Gastroesophageal sphincter (tissue), 4 donors: ENCODE measurements at regions not wholly inside any gene's neighbourhood (a gene's known extent, or its start where the extent isn't known, plus 50 kb on each side); places are given as distances from the start of the nearest gene placed in this dataset.

Source experiments
- ATAC-seq: fragments of 150-250 bp; one replicate; pipeline ENCODE4 v1.9.1; 2016; ENCODE audit warnings: mild to moderate bottlenecking, moderate library complexity
- H3K27ac ChIP-seq, 4 donors: fragments of 200-600 bp; sonication (generic) in 3 of 4; 1 replicate in 3 of 4; 2 replicates in 1 of 4; pipeline ENCODE4 v1.5.1; 2016 to 2019
- H3K27me3 ChIP-seq: fragments of 200-600 bp; sonication (generic); one replicate; pipeline ENCODE4 v1.5.1; 2019
- H3K36me3 ChIP-seq, 2 donors: fragments of 200-600 bp; sonication (generic); one replicate each; pipeline ENCODE4 v1.5.1; 2019; ENCODE audit warnings: control low read depth in 1 of 2
- H3K4me1 ChIP-seq, 3 donors: fragments of 200-600 bp; sonication (generic); 1 replicate in 2 of 3; 2 replicates in 1 of 3; pipeline ENCODE4 v1.5.1; 2016 to 2019; ENCODE audit warnings: control low read depth in 2 of 3
- H3K4me3 ChIP-seq, 2 donors: fragments of 200-600 bp; sonication (generic); one replicate each; pipeline ENCODE4 v1.5.1; 2019; ENCODE audit warnings: mild to moderate bottlenecking in 1 of 2, moderate library complexity in 1 of 2
- H3K9me3 ChIP-seq, 3 donors: fragments of 200-600 bp; sonication (generic); one replicate each; pipeline ENCODE4 v1.5.1; 2017 to 2019; ENCODE audit warnings: control low read depth in 2 of 3
- EP300 ChIP-seq: sonication (generic); formaldehyde crosslinking; IDR thresholded peaks from one replicate; pipeline ENCODE4 v1.6.1; 2017; ENCODE audit warnings: antibody characterized with exemption, mild to moderate bottlenecking
- POLR2A ChIP-seq, 2 donors: fragments of 450-650 bp; IDR thresholded peaks; one replicate each; pipeline ENCODE4 v1.6.1; 2017; ENCODE audit warnings: antibody characterized with exemption in 2 of 2, mild to moderate bottlenecking in 2 of 2, moderate library complexity in 1 of 2
- POLR2AphosphoS5 ChIP-seq: sonication (generic); formaldehyde crosslinking; IDR thresholded peaks from one replicate; pipeline ENCODE4 v1.6.1; 2017; ENCODE audit warnings: antibody characterized with exemption
- WGBS, 2 donors: methylation state at CpG; one replicate each; pipeline ENCODE4 v1.1.5; 2018; ENCODE audit warnings: low coverage in 1 of 2; 5-methylcytosine and 5-hydroxymethylcytosine counted together
- TF ChIP-seq, protein P1 (sequence below), 4 experiments: fragments of 200-600 bp in 2 of 4; fragments of 450-650 bp in 2 of 4; sonication (generic) in 1 of 4; IDR thresholded peaks; one replicate each; pipeline ENCODE4 v1.5.1; 2017 to 2019; ENCODE audit warnings: antibody characterized with exemption in 4 of 4, mild to moderate bottlenecking in 2 of 4, moderate library complexity in 2 of 4

DNA sequence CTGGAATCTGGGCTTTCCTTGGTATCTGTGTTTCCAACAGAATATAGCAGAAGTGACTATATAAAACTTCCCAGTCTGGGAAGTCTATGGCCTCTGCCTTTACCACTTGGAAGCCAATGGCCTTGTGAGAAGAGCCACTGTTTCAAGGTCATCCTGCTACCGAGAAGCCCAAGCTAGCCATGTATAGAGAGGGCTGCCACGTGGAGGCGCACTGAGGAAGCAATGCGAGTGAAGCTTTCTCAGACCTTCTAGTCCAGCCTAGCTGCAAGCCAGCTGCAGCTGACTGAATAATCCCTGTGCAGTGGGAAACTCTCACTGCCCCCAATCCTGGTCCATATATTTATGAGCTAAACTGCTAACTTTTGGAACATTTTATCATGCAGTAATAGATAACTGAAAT, 661.8 kb upstream of the RIOK2 start:
- Histone ChIP-seq H3K4me1 (peaks cover 0 to 39% (median 0%) of the 10 kb centered on the region in 3 donors), H3K4me3 (no peak overlapping the region), H3K9me3 (no peaks in the 10 kb centered on the region), H3K36me3 (no peaks in the 10 kb centered on the region), H3K27me3 (no peaks in the 10 kb centered on the region), H3K27ac (no peak overlapping the region)
- TF ChIP-seq, protein P1, sequence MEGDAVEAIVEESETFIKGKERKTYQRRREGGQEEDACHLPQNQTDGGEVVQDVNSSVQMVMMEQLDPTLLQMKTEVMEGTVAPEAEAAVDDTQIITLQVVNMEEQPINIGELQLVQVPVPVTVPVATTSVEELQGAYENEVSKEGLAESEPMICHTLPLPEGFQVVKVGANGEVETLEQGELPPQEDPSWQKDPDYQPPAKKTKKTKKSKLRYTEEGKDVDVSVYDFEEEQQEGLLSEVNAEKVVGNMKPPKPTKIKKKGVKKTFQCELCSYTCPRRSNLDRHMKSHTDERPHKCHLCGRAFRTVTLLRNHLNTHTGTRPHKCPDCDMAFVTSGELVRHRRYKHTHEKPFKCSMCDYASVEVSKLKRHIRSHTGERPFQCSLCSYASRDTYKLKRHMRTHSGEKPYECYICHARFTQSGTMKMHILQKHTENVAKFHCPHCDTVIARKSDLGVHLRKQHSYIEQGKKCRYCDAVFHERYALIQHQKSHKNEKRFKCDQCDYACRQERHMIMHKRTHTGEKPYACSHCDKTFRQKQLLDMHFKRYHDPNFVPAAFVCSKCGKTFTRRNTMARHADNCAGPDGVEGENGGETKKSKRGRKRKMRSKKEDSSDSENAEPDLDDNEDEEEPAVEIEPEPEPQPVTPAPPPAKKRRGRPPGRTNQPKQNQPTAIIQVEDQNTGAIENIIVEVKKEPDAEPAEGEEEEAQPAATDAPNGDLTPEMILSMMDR (IDR thresholded peaks at IDR 0.05), result no peak
- TF ChIP-seq POLR2A (IDR thresholded peaks at IDR 0.05) (no peak), POLR2AphosphoS5 (no peak), EP300 (no peak)
- ATAC-seq, result no peak
- WGBS, 2 donors, result 86 to 95% methylated on average over 3 to 4 of the region's 4 CpGs

DNA sequence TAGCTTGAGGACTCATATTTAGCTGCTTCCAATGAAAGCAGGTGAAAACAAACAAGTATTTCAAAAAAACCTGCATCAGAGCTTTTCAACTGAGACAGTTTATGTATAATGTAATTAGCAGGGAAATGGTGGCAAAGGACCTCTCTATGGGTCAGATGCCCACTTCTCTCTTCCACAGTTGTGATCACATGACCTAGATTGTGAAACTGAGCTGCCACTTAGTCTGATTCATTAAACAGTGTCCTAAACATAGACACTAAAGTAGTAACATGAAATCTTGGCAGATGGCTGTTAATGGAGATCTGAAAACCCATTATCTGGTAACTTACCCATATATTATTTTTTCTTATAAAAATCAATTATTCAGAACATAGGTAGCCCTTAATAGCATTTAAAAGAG, 663.6 kb upstream of the RIOK2 start:
- Histone ChIP-seq H3K4me3 (no peak overlapping the region), H3K4me1 (peaks cover 0 to 26% (median 0%) of the 10 kb centered on the region in 3 donors), H3K27ac (no peak overlapping the region), H3K27me3 (no peaks in the 10 kb centered on the region), H3K9me3 (no peaks in the 10 kb centered on the region), H3K36me3 (no peaks in the 10 kb centered on the region)
- no peak for ATAC-seq
- TF ChIP-seq, protein P1 (IDR thresholded peaks at IDR 0.05), result no peak

DNA sequence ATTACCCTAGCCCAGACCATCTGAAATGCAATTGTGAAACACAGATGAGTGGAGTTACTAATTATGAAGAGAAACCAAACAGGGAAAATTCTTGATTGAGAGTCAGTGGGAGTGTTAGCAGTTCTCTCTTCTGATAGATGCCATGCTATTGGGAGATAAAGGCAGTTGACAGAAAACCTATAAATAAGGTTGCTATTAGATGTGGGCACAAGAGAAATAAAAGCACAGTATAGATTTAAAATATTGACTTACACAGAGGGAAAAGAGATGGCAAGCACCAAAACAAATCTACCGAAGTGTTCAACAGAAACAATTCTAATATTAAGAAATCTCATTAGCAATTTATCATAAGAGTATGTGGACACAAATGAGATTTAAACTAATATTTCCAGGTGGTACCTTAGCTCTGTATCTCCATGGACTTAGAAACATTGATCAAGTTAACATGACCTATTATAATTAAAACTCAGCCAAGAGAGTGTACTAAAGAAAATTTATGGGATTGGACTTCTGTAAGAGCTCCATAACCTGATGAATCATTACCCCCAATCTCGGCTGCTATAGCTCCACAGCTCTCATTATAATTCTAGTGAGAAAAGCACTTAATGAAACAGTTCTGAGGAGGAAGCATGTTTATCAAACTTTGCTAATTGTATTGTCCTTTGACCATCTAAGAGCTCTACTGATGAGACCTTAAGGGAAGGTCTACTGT, 665.0 kb upstream of the RIOK2 start:
- no peak for ATAC-seq
- H3K4me3 ChIP-seq, result no peak overlapping the region
- TF ChIP-seq, protein P1 (IDR thresholded peaks at IDR 0.05), result no peak
- no peak for TF ChIP-seq POLR2A (IDR thresholded peaks at IDR 0.05)
- TF ChIP-seq EP300, result no peak
- TF ChIP-seq POLR2AphosphoS5, result no peak
- H3K36me3 ChIP-seq, result no peaks in the 10 kb centered on the region
- H3K27me3 ChIP-seq, result no peaks in the 10 kb centered on the region
- 90 to 100% methylated on average over 2 of the region's 2 CpGs for WGBS, 2 donors
- H3K9me3 ChIP-seq, result no peaks in the 10 kb centered on the region
- H3K27ac ChIP-seq, result no peak overlapping the region
- H3K4me1 ChIP-seq, result peaks cover 0 to 13% (median 0%) of the 10 kb centered on the region in 3 donors

DNA sequence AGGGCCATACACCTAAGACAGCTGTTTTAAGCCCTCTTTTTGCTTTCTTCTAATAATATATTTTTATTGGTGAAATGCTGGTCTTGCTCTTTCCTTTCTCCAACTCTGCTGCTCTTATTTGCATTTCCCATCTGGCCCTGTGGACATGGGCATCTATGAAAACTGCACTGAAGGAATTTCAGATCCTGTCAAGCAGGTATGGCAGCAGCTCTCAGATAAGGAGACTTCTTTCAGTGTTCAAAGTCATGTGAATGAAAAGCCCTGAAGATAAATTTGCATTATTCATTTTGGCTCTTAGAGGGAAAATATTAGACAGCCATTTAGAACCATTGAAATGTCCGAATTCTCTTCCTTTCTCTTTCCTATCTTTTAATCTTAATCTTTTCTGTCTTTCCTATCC, 668.0 kb upstream of the RIOK2 start:
- 92% methylated on average over 1 of the region's 1 CpG; no CpG with 5 or more reads in 1 of the 2 donors for WGBS, 2 donors
- H3K9me3 ChIP-seq, result no peaks in the 10 kb centered on the region
- ATAC-seq, result no peak
- H3K4me3 ChIP-seq, result no peak overlapping the region
- no peak overlapping the region for H3K27ac ChIP-seq
- H3K4me1 ChIP-seq, result no peaks in the 10 kb centered on the region
- TF ChIP-seq EP300, result no peak
- TF ChIP-seq POLR2A (IDR thresholded peaks at IDR 0.05), result no peak
- TF ChIP-seq, protein P1 (IDR thresholded peaks at IDR 0.05), result no peak
- no peak for TF ChIP-seq POLR2AphosphoS5
- no peaks in the 10 kb centered on the region for H3K27me3 ChIP-seq
- H3K36me3 ChIP-seq, result no peaks in the 10 kb centered on the region
